Upper lobe of left lung (tissue), 4 donors: ENCODE measurements at regions not wholly inside any gene's neighbourhood (a gene's known extent, or its start where the extent isn't known, plus 50 kb on each side); places are given as distances from the start of the nearest gene placed in this dataset.

Experiments used
- POLR2AphosphoS5 ChIP-seq, 2 donors: sonication (generic); formaldehyde crosslinking; IDR thresholded peaks; one replicate each; pipeline ENCODE4 v1.5.1; 2017; ENCODE audit warnings: antibody characterized with exemption in 2 of 2
- TF ChIP-seq, protein P1 (sequence below), 6 experiments: fragments of 450-650 bp in 4 of 6; fragments of 200-600 bp in 2 of 6; sonication (generic) in 2 of 6; IDR thresholded peaks; one replicate each; pipeline ENCODE4 v1.5.1; 2016 to 2019; ENCODE audit warnings: antibody characterized with exemption in 6 of 6

DNA sequence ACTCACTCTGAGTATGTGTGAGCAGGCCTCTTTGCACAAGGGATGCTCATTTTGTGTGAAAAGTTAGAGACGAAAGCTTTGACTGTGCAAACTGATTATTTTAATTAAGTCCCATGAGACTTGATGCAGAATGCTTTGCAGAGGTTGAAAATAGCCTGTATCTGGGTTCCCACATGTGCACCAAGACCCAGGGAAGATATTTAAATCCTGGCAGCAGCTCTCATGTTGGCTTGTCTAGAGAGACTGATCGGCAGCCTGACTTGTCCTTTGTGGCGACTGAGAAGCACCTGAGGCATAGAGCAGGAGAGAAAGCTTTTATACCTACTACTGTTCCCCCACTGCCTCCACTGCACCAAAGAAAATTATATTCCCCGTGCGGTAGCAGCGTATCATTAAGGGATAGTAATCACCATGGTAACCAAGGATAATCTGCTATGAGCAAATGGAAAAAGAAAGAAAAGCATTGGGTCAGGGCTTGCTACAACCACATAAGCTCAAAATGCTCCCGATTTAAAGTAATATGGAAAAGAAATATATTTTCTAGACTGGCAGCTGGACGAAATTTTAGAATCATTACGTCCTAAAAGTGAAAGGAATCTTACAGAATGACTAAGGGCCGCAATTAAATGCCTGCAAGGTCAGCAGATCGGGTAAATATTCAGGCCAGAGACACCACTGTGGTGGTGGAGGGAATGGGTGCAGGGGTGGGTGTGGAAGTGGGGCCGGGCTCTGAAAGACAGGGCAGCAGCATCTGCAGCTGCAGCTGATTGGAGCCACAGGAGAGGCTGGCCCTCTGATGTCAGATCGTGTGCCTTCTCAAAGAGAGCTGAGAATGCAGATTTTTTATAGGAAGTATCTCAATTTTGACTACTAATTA is 135.3 kb upstream of the EPB41L4A start:
- TF ChIP-seq, protein P1, sequence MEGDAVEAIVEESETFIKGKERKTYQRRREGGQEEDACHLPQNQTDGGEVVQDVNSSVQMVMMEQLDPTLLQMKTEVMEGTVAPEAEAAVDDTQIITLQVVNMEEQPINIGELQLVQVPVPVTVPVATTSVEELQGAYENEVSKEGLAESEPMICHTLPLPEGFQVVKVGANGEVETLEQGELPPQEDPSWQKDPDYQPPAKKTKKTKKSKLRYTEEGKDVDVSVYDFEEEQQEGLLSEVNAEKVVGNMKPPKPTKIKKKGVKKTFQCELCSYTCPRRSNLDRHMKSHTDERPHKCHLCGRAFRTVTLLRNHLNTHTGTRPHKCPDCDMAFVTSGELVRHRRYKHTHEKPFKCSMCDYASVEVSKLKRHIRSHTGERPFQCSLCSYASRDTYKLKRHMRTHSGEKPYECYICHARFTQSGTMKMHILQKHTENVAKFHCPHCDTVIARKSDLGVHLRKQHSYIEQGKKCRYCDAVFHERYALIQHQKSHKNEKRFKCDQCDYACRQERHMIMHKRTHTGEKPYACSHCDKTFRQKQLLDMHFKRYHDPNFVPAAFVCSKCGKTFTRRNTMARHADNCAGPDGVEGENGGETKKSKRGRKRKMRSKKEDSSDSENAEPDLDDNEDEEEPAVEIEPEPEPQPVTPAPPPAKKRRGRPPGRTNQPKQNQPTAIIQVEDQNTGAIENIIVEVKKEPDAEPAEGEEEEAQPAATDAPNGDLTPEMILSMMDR (IDR thresholded peaks at IDR 0.05) = no peak
- TF ChIP-seq POLR2AphosphoS5 (IDR thresholded peaks at IDR 0.05) = no peak
